ENCODE measurements at regions not wholly inside any gene's neighbourhood (a gene's known extent, or its start where the extent isn't known, plus 50 kb on each side); places are given as distances from the start of the nearest gene placed in this dataset.
"Not testable (repeated sequence)": the region's sequence is repeated elsewhere in the genome, so short reads cannot be mapped to it uniquely, and the experiment has no call there.

GRCh38 chr2:220347626-220348025, 720.2 kb downstream of the SLC4A3 start:
- no peak for DNase-seq (ENCODE audit: low spot score)

GRCh38 chr2:220348206-220348605, 720.8 kb downstream of the SLC4A3 start:
- DNase-seq (ENCODE audit: low spot score): no peak

- DNase-seq (ENCODE audit: low spot score): no peak
Measured at GRCh38 chr2:220353897-220354296, 726.5 kb downstream of the SLC4A3 start.

- no peak for DNase-seq (ENCODE audit: low spot score)
Measured at GRCh38 chr2:220356076-220356475, 728.6 kb downstream of the SLC4A3 start.

- no peak for DNase-seq (ENCODE audit: low spot score)
Measured at GRCh38 chr2:220365023-220365422, 737.6 kb downstream of the SLC4A3 start.

- no peak for DNase-seq (ENCODE audit: low spot score)
Measured at GRCh38 chr2:220366765-220367164, 739.3 kb downstream of the SLC4A3 start.

GRCh38 chr2:220370764-220371163, 743.3 kb downstream of the SLC4A3 start:
- no peak for DNase-seq (ENCODE audit: low spot score)

GRCh38 chr2:220371211-220371610, 743.8 kb downstream of the SLC4A3 start:
- no peak for DNase-seq (ENCODE audit: low spot score)

GRCh38 chr2:220373878-220374277, 746.4 kb downstream of the SLC4A3 start:
- no peak for DNase-seq (ENCODE audit: low spot score)

GRCh38 chr2:220374282-220374681, 746.9 kb downstream of the SLC4A3 start:
- no peak for DNase-seq (ENCODE audit: low spot score)

GRCh38 chr2:220377482-220378155, 750.2 kb downstream of the SLC4A3 start:
- DNase-seq (ENCODE audit: low spot score): no peak

- not testable (repeated sequence) for DNase-seq (ENCODE audit: low spot score)
Measured at GRCh38 chr2:220387758-220388157, 760.3 kb downstream of the SLC4A3 start.

GRCh38 chr2:220393711-220394110, 766.3 kb downstream of the SLC4A3 start:
- no peak for DNase-seq (ENCODE audit: low spot score)

GRCh38 chr2:220394433-220394832, 767.0 kb downstream of the SLC4A3 start:
- DNase-seq (ENCODE audit: low spot score): no peak

GRCh38 chr2:220396287-220396686, 768.9 kb downstream of the SLC4A3 start:
- no peak for DNase-seq (ENCODE audit: low spot score)

GRCh38 chr2:220410296-220410695, 782.9 kb downstream of the SLC4A3 start:
- DNase-seq (ENCODE audit: low spot score): no peak

GRCh38 chr2:220417503-220417902, 790.1 kb downstream of the SLC4A3 start:
- DNase-seq (ENCODE audit: low spot score): no peak

- DNase-seq (ENCODE audit: low spot score): no peak
Measured at GRCh38 chr2:220419647-220420046, 792.2 kb downstream of the SLC4A3 start.

- DNase-seq (ENCODE audit: low spot score): no peak
Measured at GRCh38 chr2:220420820-220421219, 793.4 kb downstream of the SLC4A3 start.

- DNase-seq (ENCODE audit: low spot score): no peak
Measured at GRCh38 chr2:220422676-220423075, 795.2 kb downstream of the SLC4A3 start.

GRCh38 chr2:220424561-220424960, 797.1 kb downstream of the SLC4A3 start:
- no peak for DNase-seq (ENCODE audit: low spot score)

GRCh38 chr2:220432645-220433044, 805.2 kb downstream of the SLC4A3 start:
- no peak for DNase-seq (ENCODE audit: low spot score)

GRCh38 chr2:220433131-220433530, 805.7 kb downstream of the SLC4A3 start:
- no peak for DNase-seq (ENCODE audit: low spot score)

- no peak for DNase-seq (ENCODE audit: low spot score)
Measured at GRCh38 chr2:220434385-220434784, 807.0 kb downstream of the SLC4A3 start.

Data from COLO829 (cell line).